ENCODE measurements at regions not wholly inside any gene's neighbourhood (a gene's known extent, or its start where the extent isn't known, plus 50 kb on each side); places are given as distances from the start of the nearest gene placed in this dataset.

DNA sequence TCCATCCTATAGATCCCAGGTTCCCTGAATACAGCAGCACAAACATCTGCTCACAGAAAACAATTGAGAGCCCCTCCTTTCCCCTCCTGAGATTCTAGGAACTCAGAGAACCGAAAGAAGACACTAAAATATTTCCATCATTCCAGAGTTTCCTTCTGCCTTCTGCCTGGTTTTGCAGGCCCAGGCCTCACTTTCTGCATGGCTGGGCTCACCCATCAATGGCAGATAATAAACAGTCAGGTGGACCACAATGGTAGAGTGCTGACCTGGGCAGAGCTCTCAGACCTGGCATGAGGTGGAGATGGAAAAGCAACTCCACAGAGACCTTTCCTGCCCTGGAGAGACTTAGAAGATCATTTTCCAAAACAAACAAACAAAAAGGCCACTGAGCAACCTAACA, 389.1 kb downstream of the NXPE2 start:
- TF ChIP-seq, protein P1, sequence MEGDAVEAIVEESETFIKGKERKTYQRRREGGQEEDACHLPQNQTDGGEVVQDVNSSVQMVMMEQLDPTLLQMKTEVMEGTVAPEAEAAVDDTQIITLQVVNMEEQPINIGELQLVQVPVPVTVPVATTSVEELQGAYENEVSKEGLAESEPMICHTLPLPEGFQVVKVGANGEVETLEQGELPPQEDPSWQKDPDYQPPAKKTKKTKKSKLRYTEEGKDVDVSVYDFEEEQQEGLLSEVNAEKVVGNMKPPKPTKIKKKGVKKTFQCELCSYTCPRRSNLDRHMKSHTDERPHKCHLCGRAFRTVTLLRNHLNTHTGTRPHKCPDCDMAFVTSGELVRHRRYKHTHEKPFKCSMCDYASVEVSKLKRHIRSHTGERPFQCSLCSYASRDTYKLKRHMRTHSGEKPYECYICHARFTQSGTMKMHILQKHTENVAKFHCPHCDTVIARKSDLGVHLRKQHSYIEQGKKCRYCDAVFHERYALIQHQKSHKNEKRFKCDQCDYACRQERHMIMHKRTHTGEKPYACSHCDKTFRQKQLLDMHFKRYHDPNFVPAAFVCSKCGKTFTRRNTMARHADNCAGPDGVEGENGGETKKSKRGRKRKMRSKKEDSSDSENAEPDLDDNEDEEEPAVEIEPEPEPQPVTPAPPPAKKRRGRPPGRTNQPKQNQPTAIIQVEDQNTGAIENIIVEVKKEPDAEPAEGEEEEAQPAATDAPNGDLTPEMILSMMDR (IDR thresholded peaks at IDR 0.05 in 2 of 3, conservative IDR thresholded peaks at IDR 0.05 in 1 of 3; ENCODE audit: borderline replicate concordance in 1 of 3, insufficient read depth in 1 of 3, low read depth in 2 of 3, low read length in 2 of 3): no peak
- TF ChIP-seq POLR2AphosphoS5 (IDR thresholded peaks at IDR 0.05; ENCODE audit: low read depth, low read length) (no peak), EZH2phosphoT487 (IDR thresholded peaks at IDR 0.05; ENCODE audit: borderline replicate concordance) (no peak), CEBPB (IDR thresholded peaks at IDR 0.05; ENCODE audit: low read depth) (no peak), FOSL1 (IDR thresholded peaks at IDR 0.05; ENCODE audit: low read depth) (no peak), JUND (IDR thresholded peaks at IDR 0.05) (no peak), SIN3A (IDR thresholded peaks at IDR 0.05; ENCODE audit: low read depth) (no peak)
- TF ChIP-seq, protein P2, sequence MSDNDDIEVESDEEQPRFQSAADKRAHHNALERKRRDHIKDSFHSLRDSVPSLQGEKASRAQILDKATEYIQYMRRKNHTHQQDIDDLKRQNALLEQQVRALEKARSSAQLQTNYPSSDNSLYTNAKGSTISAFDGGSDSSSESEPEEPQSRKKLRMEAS (IDR thresholded peaks at IDR 0.05): no peak

Measured in HCT116 (cell line).